ENCODE measurements at regions not wholly inside any gene's neighbourhood (a gene's known extent, or its start where the extent isn't known, plus 50 kb on each side); places are given as distances from the start of the nearest gene placed in this dataset.

GRCh38 chr3:87473944-87474343 is 197.6 kb upstream of the POU1F1 start:
- no peak for TF ChIP-seq CTCF (IDR thresholded peaks at IDR 0.05; ENCODE audit: low read depth, low read length, missing input control)
- TF ChIP-seq YY1 (IDR thresholded peaks at IDR 0.05): no peak

Measured in liver (tissue), 2 donors.